Right atrium auricular region (tissue), 2 donors: ENCODE measurements at regions not wholly inside any gene's neighbourhood (a gene's known extent, or its start where the extent isn't known, plus 50 kb on each side); places are given as distances from the start of the nearest gene placed in this dataset.

Experiments
- DNase-seq: peaks from one replicate; pipeline ENCODE4 v3.0.0-alpha.2; 2019; ENCODE audit warnings: low spot score
- H3K27ac ChIP-seq, 2 donors: fragments of 200-600 bp; sonication (generic); 1 replicate in 1 of 2; 2 replicates in 1 of 2; pipeline ENCODE4 v1.5.1; 2016 to 2019
- H3K27me3 ChIP-seq, 2 donors: fragments of 200-600 bp; sonication (generic); one replicate each; pipeline versions ENCODE4 v1.5.1 to v1.6.0; 2017 to 2019
- H3K36me3 ChIP-seq: fragments of 200-600 bp; sonication (generic); one replicate; pipeline ENCODE4 v1.5.1; 2016
- H3K4me1 ChIP-seq, 2 donors: fragments of 200-600 bp; sonication (generic); one replicate each; pipeline versions ENCODE4 v1.5.1 to v1.6.0; 2017 to 2019
- H3K4me3 ChIP-seq, 2 donors: fragments of 200-600 bp; sonication (generic); 1 replicate in 1 of 2; 2 replicates in 1 of 2; pipeline ENCODE4 v1.5.1; 2017 to 2019; ENCODE audit warnings: mild to moderate bottlenecking in 1 of 2, moderate library complexity in 1 of 2
- H3K9me3 ChIP-seq, 2 donors: fragments of 200-600 bp; sonication (generic); one replicate each; pipeline ENCODE4 v1.5.1; 2019
- CTCF ChIP-seq, 2 donors: fragments of 200-600 bp; sonication (generic); IDR thresholded peaks; one replicate each; pipeline ENCODE4 v1.5.1; 2019; ENCODE audit warnings: antibody characterized with exemption in 2 of 2

- no peaks in the 10 kb centered on the region for H3K27me3 ChIP-seq
- peaks cover 5 to 8% of the 10 kb centered on the region in 2 donors for H3K9me3 ChIP-seq
- no peak overlapping the region for H3K27ac ChIP-seq
- DNase-seq, result no peak
- no peak for TF ChIP-seq CTCF (IDR thresholded peaks at IDR 0.05)
- no peak overlapping the region for H3K4me3 ChIP-seq
- H3K36me3 ChIP-seq, result no peaks in the 10 kb centered on the region
- H3K4me1 ChIP-seq, result no peaks in the 10 kb centered on the region
These were observed 234.8 kb downstream of the CPE start for GRCh38 chr4:165613581-165613980.

- Histone ChIP-seq H3K4me3 (no peak overlapping the region), H3K27ac (no peak overlapping the region), H3K36me3 (no peaks in the 10 kb centered on the region), H3K27me3 (no peaks in the 10 kb centered on the region), H3K9me3 (peaks cover 5 to 8% of the 10 kb centered on the region in 2 donors), H3K4me1 (no peaks in the 10 kb centered on the region)
- no peak for DNase-seq
- no peak for TF ChIP-seq CTCF (IDR thresholded peaks at IDR 0.05)
These were observed 242.1 kb downstream of the CPE start for GRCh38 chr4:165620913-165621312.

GRCh38 chr4:165621983-165622382 lies 243.2 kb downstream of the CPE start:
- peaks cover 5 to 8% of the 10 kb centered on the region in 2 donors for H3K9me3 ChIP-seq
- no peak overlapping the region for H3K4me3 ChIP-seq
- H3K4me1 ChIP-seq, result no peaks in the 10 kb centered on the region
- H3K27ac ChIP-seq, result no peak overlapping the region
- H3K36me3 ChIP-seq, result no peaks in the 10 kb centered on the region
- no peak for DNase-seq
- no peak for TF ChIP-seq CTCF (IDR thresholded peaks at IDR 0.05)
- no peaks in the 10 kb centered on the region for H3K27me3 ChIP-seq

- H3K36me3 ChIP-seq, result no peaks in the 10 kb centered on the region
- H3K27ac ChIP-seq, result no peak overlapping the region
- no peaks in the 10 kb centered on the region for H3K4me1 ChIP-seq
- H3K9me3 ChIP-seq, result no peaks in the 10 kb centered on the region
- H3K27me3 ChIP-seq, result no peaks in the 10 kb centered on the region
- DNase-seq, result no peak
- H3K4me3 ChIP-seq, result no peak overlapping the region
- TF ChIP-seq CTCF (IDR thresholded peaks at IDR 0.05), result no peak
These were observed 246.5 kb downstream of the CPE start for GRCh38 chr4:165625281-165625680.

- peaks cover 0 to under 1% of the 10 kb centered on the region in 2 donors for H3K4me1 ChIP-seq
- H3K27ac ChIP-seq, result no peak overlapping the region
- H3K27me3 ChIP-seq, result no peaks in the 10 kb centered on the region
- H3K36me3 ChIP-seq, result no peaks in the 10 kb centered on the region
- H3K4me3 ChIP-seq, result no peak overlapping the region
- no peak for TF ChIP-seq CTCF (IDR thresholded peaks at IDR 0.05)
- H3K9me3 ChIP-seq, result no peaks in the 10 kb centered on the region
- DNase-seq, result no peak
These were observed 246.7 kb upstream of the TLL1 start for GRCh38 chr4:165626316-165626715.

GRCh38 chr4:165627128-165627527 lies 245.9 kb upstream of the TLL1 start:
- Histone ChIP-seq H3K36me3 (no peaks in the 10 kb centered on the region), H3K4me3 (no peak overlapping the region), H3K4me1 (peaks cover 0 to 8% of the 10 kb centered on the region in 2 donors), H3K9me3 (no peaks in the 10 kb centered on the region), H3K27ac (no peak overlapping the region), H3K27me3 (no peaks in the 10 kb centered on the region)
- no peak for TF ChIP-seq CTCF (IDR thresholded peaks at IDR 0.05)
- no peak for DNase-seq
